ENCODE measurements at regions not wholly inside any gene's neighbourhood (a gene's known extent, or its start where the extent isn't known, plus 50 kb on each side); places are given as distances from the start of the nearest gene placed in this dataset.
"Not testable (repeated sequence)": the region's sequence is repeated elsewhere in the genome, so short reads cannot be mapped to it uniquely, and the experiment has no call there.

DNA sequence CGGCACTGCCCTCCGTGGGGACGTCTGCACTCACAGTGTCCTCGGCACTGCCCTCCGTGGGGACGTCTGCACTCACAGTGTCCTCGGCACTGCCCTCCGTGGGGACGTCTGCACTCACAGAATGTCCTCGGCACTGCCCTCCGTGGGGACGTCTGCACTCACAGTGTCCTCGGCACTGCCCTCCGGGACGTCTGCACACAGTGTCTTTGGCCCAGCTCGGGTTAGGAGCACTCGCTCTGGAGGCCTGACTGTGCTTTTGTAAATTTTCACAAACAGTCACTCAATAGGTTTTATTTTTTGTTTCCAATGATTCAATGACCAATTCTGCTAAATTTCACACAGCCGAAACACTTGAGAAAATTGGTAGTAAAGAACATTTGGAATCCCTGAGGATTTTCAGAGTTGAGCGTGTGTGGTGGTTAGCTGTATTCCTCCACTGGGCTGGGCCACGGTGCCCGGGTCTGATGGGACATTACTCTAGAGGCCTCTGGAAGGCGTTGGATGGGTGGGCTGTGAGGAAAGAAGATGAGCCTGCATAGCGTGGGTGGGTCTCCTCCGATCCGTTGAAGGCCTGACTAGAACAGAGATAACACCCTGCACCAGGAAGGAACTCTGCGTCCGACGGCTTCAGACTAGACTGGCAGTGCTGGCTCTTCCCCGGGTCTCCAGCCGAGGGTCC, 134.8 kb downstream of the RTP5 start:
- Histone ChIP-seq H3K4me3 (ENCODE audit: low read depth, low read length) (no peak overlapping the region), H3K36me3 (no peaks in the 10 kb centered on the region), H3K27me3 (no peaks in the 10 kb centered on the region), H3K9me3 (no peaks in the 10 kb centered on the region), H3K4me1 (no peaks in the 10 kb centered on the region)
- no peak for DNase-seq
- TF ChIP-seq, protein P1, sequence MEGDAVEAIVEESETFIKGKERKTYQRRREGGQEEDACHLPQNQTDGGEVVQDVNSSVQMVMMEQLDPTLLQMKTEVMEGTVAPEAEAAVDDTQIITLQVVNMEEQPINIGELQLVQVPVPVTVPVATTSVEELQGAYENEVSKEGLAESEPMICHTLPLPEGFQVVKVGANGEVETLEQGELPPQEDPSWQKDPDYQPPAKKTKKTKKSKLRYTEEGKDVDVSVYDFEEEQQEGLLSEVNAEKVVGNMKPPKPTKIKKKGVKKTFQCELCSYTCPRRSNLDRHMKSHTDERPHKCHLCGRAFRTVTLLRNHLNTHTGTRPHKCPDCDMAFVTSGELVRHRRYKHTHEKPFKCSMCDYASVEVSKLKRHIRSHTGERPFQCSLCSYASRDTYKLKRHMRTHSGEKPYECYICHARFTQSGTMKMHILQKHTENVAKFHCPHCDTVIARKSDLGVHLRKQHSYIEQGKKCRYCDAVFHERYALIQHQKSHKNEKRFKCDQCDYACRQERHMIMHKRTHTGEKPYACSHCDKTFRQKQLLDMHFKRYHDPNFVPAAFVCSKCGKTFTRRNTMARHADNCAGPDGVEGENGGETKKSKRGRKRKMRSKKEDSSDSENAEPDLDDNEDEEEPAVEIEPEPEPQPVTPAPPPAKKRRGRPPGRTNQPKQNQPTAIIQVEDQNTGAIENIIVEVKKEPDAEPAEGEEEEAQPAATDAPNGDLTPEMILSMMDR (IDR thresholded peaks at IDR 0.05; ENCODE audit: low read depth, low read length) = no peak

DNA sequence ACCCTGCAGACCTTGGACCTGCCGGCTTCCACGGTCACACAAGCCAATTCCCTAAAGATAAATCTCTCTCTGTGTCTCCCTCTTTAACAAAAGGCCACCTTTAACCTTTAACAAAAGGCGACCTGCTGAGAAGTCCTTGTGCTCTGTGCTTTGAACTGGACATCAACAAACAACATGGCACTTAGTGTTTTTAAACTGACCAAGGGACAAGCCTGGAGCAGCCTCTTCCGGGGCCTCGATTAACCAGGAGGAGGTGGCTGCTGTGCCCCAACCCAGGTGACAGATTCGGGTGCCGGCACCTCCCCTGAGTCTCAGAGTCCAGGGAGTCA, 135.3 kb downstream of the RTP5 start:
- Histone ChIP-seq H3K27me3 (no peaks in the 10 kb centered on the region), H3K36me3 (no peaks in the 10 kb centered on the region), H3K4me1 (no peaks in the 10 kb centered on the region), H3K9me3 (no peaks in the 10 kb centered on the region), H3K4me3 (ENCODE audit: low read depth, low read length) (no peak overlapping the region)
- TF ChIP-seq, protein P1 (IDR thresholded peaks at IDR 0.05; ENCODE audit: low read depth, low read length) = no peak
- no peak for DNase-seq

DNA sequence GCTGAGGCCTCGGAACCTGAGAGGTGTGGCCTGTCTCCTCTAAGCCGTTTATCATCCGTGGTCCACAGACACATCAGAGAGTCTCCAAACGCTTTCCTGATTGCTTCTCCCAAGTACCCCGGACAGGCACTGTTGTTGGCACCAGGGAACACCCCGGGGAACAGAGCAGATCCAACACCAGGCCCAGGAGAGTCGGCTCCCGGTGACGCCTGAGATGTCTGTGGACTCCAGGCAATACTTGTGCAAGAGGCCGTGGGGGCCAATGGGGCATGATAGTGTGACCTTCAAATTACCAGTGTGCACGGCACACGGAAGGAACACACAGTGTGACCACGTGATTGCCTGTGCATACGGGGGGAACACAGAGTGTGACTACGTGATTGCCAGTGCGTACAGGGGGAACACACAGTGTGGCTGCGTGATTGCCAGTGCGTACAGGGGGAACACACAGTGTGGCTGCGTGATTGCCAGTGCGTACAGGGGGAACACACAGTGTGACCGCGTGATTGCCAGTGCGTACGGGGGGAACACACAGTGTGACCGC, 136.6 kb downstream of the RTP5 start:
- DNase-seq; H3K27me3 ChIP-seq; H3K9me3 ChIP-seq; H3K4me1 ChIP-seq; H3K36me3 ChIP-seq; H3K4me3 ChIP-seq (ENCODE audit: low read depth, low read length): not testable (repeated sequence)

DNA sequence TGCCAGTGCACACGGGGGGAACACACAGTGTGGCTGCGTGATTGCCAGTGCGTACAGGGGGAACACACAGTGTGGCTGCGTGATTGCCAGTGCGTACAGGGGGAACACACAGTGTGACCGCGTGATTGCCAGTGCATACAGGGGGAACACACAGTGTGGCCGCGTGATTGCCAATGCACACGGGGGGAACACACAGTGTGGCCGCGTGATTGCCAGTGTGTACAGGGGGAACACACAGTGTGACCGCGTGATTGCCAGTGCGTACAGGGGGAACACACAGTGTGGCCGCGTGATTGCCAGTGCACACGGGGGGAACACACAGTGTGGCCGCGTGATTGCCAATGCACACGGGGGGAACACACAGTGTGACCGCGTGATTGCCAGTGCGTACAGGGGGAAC, 139.4 kb downstream of the RTP5 start:
- H3K4me1 ChIP-seq; DNase-seq; H3K36me3 ChIP-seq; H3K27me3 ChIP-seq; H3K4me3 ChIP-seq (ENCODE audit: low read depth, low read length); H3K9me3 ChIP-seq: not testable (repeated sequence)

DNA sequence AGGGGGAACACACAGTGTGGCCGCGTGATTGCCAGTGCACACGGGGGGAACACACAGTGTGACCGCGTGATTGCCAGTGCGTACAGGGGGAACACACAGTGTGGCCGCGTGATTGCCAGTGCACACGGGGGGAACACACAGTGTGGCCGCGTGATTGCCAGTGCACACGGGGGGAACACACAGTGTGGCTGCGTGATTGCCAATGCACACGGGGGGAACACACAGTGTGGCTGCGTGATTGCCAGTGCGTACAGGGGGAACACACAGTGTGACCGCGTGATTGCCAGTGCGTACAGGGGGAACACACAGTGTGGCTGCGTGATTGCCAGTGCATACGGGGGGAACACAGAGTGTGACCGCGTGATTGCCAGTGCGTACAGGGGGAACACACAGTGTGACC, 140.3 kb downstream of the RTP5 start:
- not testable (repeated sequence) for H3K4me3 ChIP-seq (ENCODE audit: low read depth, low read length); H3K27me3 ChIP-seq

DNA sequence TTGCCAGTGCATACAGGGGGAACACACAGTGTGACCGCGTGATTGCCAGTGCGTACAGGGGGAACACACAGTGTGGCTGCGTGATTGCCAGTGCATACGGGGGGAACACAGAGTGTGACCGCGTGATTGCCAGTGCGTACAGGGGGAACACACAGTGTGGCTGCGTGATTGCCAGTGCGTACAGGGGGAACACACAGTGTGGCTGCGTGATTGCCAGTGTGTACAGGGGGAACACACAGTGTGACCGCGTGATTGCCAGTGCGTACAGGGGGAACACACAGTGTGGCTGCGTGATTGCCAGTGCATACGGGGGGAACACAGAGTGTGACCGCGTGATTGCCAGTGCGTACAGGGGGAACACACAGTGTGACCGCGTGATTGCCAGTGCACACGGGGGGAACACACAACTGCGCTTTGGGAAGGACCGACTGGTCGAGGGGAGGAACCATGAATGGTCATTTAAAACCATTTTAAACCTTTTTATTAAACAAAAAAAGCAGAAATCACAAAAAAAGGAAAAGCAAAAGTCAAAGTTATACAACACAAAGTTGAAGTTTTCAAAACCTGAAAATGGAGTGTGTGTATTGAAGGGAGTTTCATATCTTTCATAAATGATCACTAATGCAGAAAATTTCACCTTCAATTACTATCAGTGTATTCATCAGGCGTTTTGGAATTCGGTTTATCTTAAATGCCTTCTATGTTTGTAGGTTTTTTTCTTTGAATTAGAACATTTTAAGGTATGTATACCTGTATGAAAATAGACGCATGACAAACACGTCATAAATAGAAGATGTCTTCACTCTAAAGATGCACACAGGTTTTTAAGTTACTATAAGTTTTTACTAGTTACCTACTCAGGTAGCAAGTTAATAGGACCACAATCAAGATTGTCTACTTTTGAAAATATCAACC, 141.0 kb downstream of the RTP5 start:
- H3K4me3 ChIP-seq (ENCODE audit: low read depth, low read length); H3K9me3 ChIP-seq; H3K27me3 ChIP-seq; DNase-seq; H3K4me1 ChIP-seq; H3K36me3 ChIP-seq: not testable (repeated sequence)

More for the DNA sequence above, 140.3 kb downstream of the RTP5 start:
- not testable (repeated sequence) for H3K4me1 ChIP-seq, DNase-seq, H3K9me3 ChIP-seq, H3K36me3 ChIP-seq

DNA sequence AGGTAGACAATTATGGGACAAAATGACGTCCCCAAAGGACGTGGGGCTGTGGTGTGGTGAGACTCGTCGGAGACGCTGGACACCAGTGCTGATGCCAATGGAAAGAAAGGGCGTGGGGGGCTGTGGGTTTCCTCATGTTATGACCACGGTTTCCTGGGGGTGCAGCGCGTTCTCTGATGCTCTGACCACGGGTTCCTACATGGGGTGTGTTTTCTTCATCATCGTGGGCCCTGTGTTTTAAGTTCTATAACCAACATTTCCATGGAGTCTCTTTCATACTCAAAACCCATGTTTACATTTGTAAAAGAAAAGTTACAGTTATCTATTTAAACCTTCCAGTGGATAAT, 141.6 kb downstream of the RTP5 start:
- Histone ChIP-seq H3K36me3 (no peaks in the 10 kb centered on the region), H3K4me1 (no peaks in the 10 kb centered on the region), H3K4me3 (ENCODE audit: low read depth, low read length) (no peak overlapping the region), H3K27me3 (no peaks in the 10 kb centered on the region), H3K9me3 (no peaks in the 10 kb centered on the region)
- no peak for DNase-seq
- TF ChIP-seq, protein P1 (IDR thresholded peaks at IDR 0.05; ENCODE audit: low read depth, low read length) = no peak

DNA sequence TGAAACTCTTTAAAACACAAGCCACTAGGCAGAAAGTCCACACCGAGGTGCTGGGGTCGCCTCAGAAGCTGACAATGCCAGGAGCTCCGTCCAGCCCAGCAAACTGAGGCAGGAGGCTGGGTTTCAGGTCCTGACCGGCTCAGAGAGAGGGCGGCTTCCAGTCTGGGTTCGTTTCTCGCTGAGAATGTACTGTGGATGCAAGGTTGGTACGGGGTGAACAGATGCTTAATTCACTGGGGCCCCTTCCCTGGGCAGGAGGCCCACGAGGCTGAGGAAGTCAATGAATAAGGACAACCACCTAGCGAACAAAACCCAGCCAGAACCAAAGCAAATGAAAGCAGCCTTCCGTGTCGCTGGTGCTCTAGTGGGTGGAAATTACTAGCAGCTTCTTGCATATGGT, 142.0 kb downstream of the RTP5 start:
- H3K27me3 ChIP-seq = no peaks in the 10 kb centered on the region
- no peaks in the 10 kb centered on the region for H3K36me3 ChIP-seq
- no peaks in the 10 kb centered on the region for H3K9me3 ChIP-seq
- TF ChIP-seq, protein P1 (IDR thresholded peaks at IDR 0.05; ENCODE audit: low read depth, low read length) = no peak
- no peak for DNase-seq
- H3K4me3 ChIP-seq (ENCODE audit: low read depth, low read length) = no peak overlapping the region
- H3K4me1 ChIP-seq = no peaks in the 10 kb centered on the region

Data from BE2C (cell line).